ENCODE measurements at regions not wholly inside any gene's neighbourhood (a gene's known extent, or its start where the extent isn't known, plus 50 kb on each side); places are given as distances from the start of the nearest gene placed in this dataset.

- TF ChIP-seq CTCF (IDR thresholded peaks at IDR 0.05; ENCODE audit: low read length) (no peak), EZH2 (IDR thresholded peaks at IDR 0.05; ENCODE audit: borderline replicate concordance, low read length) (no peak)
Observed at GRCh38 chr18:56270671-56271250, 367.6 kb downstream of the TXNL1 start.

Data from OCI-LY1 (cell line).